Astrocyte of the spinal cord (primary cell): ENCODE measurements at regions not wholly inside any gene's neighbourhood (a gene's known extent, or its start where the extent isn't known, plus 50 kb on each side); places are given as distances from the start of the nearest gene placed in this dataset.

Experiments
- DNase-seq: peaks from one replicate; pipeline ENCODE4 v3.0.0; 2011; ENCODE audit warnings: low read depth, low spot score
- H3K4me3 ChIP-seq: 2 replicates; pipeline ENCODE4 v1.5.1; 2011; ENCODE audit warnings: low read depth, mild to moderate bottlenecking, low read length, moderate library complexity
- in situ Hi-C: cut with HindIII; loops from 2 replicates; pipeline ENCODE4 v1.10.0; 2017; ENCODE audit warnings: low sequenced_read_pairs
- TF ChIP-seq, protein P1 (sequence below): IDR thresholded peaks from 2 replicates; pipeline ENCODE4 v1.5.1; 2012; ENCODE audit warnings: low read depth, mild to moderate bottlenecking, low read length, inconsistent platforms

- no peak for DNase-seq
- in situ Hi-C loops = no loop called here
- H3K4me3 ChIP-seq = no peak overlapping the region
- TF ChIP-seq, protein P1, sequence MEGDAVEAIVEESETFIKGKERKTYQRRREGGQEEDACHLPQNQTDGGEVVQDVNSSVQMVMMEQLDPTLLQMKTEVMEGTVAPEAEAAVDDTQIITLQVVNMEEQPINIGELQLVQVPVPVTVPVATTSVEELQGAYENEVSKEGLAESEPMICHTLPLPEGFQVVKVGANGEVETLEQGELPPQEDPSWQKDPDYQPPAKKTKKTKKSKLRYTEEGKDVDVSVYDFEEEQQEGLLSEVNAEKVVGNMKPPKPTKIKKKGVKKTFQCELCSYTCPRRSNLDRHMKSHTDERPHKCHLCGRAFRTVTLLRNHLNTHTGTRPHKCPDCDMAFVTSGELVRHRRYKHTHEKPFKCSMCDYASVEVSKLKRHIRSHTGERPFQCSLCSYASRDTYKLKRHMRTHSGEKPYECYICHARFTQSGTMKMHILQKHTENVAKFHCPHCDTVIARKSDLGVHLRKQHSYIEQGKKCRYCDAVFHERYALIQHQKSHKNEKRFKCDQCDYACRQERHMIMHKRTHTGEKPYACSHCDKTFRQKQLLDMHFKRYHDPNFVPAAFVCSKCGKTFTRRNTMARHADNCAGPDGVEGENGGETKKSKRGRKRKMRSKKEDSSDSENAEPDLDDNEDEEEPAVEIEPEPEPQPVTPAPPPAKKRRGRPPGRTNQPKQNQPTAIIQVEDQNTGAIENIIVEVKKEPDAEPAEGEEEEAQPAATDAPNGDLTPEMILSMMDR = no peak
These were observed 342.6 kb upstream of the ZMIZ1 start for GRCh38 chr10:78726171-78726570.

DNA sequence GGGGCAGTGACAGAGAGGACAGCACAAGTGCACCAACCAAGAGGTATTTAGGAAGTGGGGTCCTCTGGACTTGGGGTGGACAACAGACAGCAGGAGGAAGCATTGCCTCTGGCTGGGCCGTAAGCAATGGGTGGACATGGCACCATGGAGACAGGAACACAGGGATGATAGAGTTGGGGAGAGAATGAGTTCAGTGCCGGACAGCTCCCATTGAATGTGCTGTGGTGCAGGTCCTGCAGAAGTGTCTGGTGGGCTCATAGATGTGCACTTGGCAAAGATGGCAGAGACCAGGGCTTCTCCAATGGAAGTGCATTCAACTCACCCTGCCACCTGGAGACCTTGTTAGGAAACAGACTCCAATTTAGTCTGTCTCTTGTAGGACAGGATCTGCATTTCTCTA lies 341.5 kb upstream of the ZMIZ1 start:
- H3K4me3 ChIP-seq = no peak overlapping the region
- in situ Hi-C loops = no loop called here
- TF ChIP-seq, protein P1 = no peak
- no peak for DNase-seq

- no peak for DNase-seq
- TF ChIP-seq, protein P1 = no peak
- H3K4me3 ChIP-seq = no peak overlapping the region
- in situ Hi-C loops = no loop called here
These were observed 341.0 kb upstream of the ZMIZ1 start for GRCh38 chr10:78727728-78728127.

- in situ Hi-C loops = no loop called here
- TF ChIP-seq, protein P1 = no peak
These were observed 340.6 kb upstream of the ZMIZ1 start for GRCh38 chr10:78728176-78728575.

DNA sequence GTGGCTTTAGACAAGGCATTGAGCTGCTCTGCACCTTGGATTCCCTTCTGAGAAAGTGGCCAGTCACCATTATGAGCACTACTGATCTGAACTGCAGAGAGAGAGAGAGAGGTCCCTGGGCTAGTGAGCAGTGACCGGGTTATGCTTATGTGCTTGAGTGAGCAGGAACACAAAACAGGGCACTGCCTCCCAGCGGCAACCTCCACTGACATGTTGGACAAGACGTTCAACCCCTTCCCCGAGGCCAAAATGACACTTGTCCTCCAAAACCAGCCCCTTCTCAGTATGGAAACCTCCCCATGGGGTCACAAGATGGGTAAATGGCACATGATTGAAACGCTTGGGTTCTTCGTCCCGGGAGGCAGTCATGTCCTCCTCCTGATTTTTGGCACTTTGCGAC lies 339.4 kb upstream of the ZMIZ1 start:
- TF ChIP-seq, protein P1 = no peak
- DNase-seq = no peak
- in situ Hi-C loops = no loop called here
- H3K4me3 ChIP-seq = no peak overlapping the region

More at GRCh38 chr10:78728176-78728575, 340.6 kb upstream of the ZMIZ1 start:
- no peak overlapping the region for H3K4me3 ChIP-seq
- DNase-seq = no peak

DNA sequence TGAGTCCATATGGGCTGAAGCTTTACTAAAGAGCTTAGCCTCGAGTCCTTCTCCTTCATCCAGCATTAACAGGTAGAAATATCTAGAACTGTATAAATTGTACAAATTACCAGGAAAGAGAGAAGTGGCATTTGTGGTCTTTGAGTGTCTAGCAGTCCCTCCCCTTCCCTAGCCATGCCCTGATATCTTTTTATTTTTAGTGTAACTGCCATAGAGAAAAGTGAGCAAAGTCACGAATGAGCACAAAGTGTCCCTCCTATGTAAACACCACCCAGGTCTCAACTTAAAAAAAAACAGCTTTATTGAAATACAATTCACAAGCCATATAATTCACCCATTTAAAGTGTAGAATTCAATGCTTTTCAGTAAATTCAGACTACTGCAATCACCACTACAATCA lies 339.0 kb upstream of the ZMIZ1 start:
- DNase-seq = no peak
- TF ChIP-seq, protein P1 = no peak
- no peak overlapping the region for H3K4me3 ChIP-seq
- in situ Hi-C loops = no loop called here

- in situ Hi-C loops = no loop called here
- no peak for DNase-seq
- H3K4me3 ChIP-seq = no peak overlapping the region
- TF ChIP-seq, protein P1 = no peak
These were observed 338.0 kb upstream of the ZMIZ1 start for GRCh38 chr10:78730754-78731153.
